Ovary (tissue), 7 donors: ENCODE measurements at regions not wholly inside any gene's neighbourhood (a gene's known extent, or its start where the extent isn't known, plus 50 kb on each side); places are given as distances from the start of the nearest gene placed in this dataset.

Experiments used
- DNase-seq, 5 donors: peaks; one replicate each; pipeline ENCODE4 v3.0.0-alpha.2; 2019 to 2020
- H3K27ac ChIP-seq, 2 donors: fragments of 200-600 bp; one replicate each; pipeline versions ENCODE4 v1.5.1 to v1.8.0; 2019 to 2022
- H3K27me3 ChIP-seq: fragments of 200-600 bp; one replicate; pipeline ENCODE4 v1.8.0; 2022
- H3K36me3 ChIP-seq: fragments of 200-600 bp; sonication (generic); one replicate; pipeline ENCODE4 v1.5.1; 2019
- H3K4me1 ChIP-seq: one replicate; pipeline ENCODE4 v1.8.1; 2013; ENCODE audit warnings: mild to moderate bottlenecking, moderate library complexity; ENCODE audit not compliant: insufficient read depth
- H3K4me3 ChIP-seq: fragments of 200-600 bp; sonication (generic); one replicate; pipeline ENCODE4 v1.5.1; 2017
- H3K9me3 ChIP-seq, 2 donors: fragments of 200-600 bp in 1 of 2; sonication (generic) in 1 of 2; one replicate each; pipeline versions ENCODE4 v1.5.1 to v1.8.1; 2013 to 2019; ENCODE audit warnings: mild to moderate bottlenecking in 1 of 2, moderate library complexity in 1 of 2
- CTCF ChIP-seq, 3 donors: fragments of 450-650 bp in 2 of 3; fragments of 200-600 bp in 1 of 3; IDR thresholded peaks; one replicate each; pipeline versions ENCODE4 v1.5.1 to v1.8.0; 2016 to 2022; ENCODE audit warnings: antibody characterized with exemption in 3 of 3, mild to moderate bottlenecking in 1 of 3
- EP300 ChIP-seq: sonication (generic); formaldehyde crosslinking; IDR thresholded peaks from one replicate; pipeline ENCODE4 v1.6.1; 2017; ENCODE audit warnings: antibody characterized with exemption
- POLR2A ChIP-seq: fragments of 450-650 bp; IDR thresholded peaks from one replicate; pipeline ENCODE4 v1.6.1; 2017; ENCODE audit warnings: antibody characterized with exemption, mild to moderate bottlenecking, moderate library complexity
- WGBS, 3 donors: extraction: QIAGEN DNeasy Blood & Tissue Kit in 1 of 3; methylation state at CpG; one replicate each; pipeline versions ENCODE4 v1.1.5 to v1.1.7; 2013 to 2017; 5-methylcytosine and 5-hydroxymethylcytosine counted together
- intact Hi-C, 4 donors: fragments of 100-400 bp; cut with DNase I; formaldehyde crosslinking; loops; one replicate each; pipeline versions ENCODE4 v1.11.0 to v1.15.1; 2022 to 2023
- donor health status: DM: no; HTN: no; CAD: no; lungs with moderate emphysema.
- donor health status: DM: no; HTN: no; CAD: no.
- donor health status: Bipolar disorder and iron deficiency.
- donor health status: DM: no; HTN: no; CAD: no.
- donor health status: DM: yes; HTN: yes; CAD: no.

- Histone ChIP-seq H3K9me3 (no peaks in the 10 kb centered on the region), H3K4me1 (no peaks in the 10 kb centered on the region), H3K36me3 (no peaks in the 10 kb centered on the region), H3K4me3 (no peak overlapping the region), H3K27ac (no peak overlapping the region), H3K27me3 (no peaks in the 10 kb centered on the region)
- 78 to 86% (median 82%) methylated on average over 6 of the region's 6 CpGs for WGBS, 3 donors
- intact Hi-C loops: no loop called here
- no peak for DNase-seq
- no peak for TF ChIP-seq EP300
- no peak for TF ChIP-seq POLR2A
- TF ChIP-seq CTCF (IDR thresholded peaks at IDR 0.05): no peak
These were observed 53.0 kb upstream of the RAB18 start for GRCh38 chr10:27451054-27451453.

- TF ChIP-seq EP300: no peak
- no peak for TF ChIP-seq POLR2A
- TF ChIP-seq CTCF (IDR thresholded peaks at IDR 0.05): no peak
- no peaks in the 10 kb centered on the region for H3K36me3 ChIP-seq
- H3K9me3 ChIP-seq: no peaks in the 10 kb centered on the region
- no peaks in the 10 kb centered on the region for H3K27me3 ChIP-seq
- H3K4me1 ChIP-seq: no peaks in the 10 kb centered on the region
- DNase-seq: no peak
- H3K4me3 ChIP-seq: no peak overlapping the region
- intact Hi-C loops: no loop called here
- no peak overlapping the region for H3K27ac ChIP-seq
These were observed 53.9 kb upstream of the RAB18 start for GRCh38 chr10:27450225-27450624.

DNA sequence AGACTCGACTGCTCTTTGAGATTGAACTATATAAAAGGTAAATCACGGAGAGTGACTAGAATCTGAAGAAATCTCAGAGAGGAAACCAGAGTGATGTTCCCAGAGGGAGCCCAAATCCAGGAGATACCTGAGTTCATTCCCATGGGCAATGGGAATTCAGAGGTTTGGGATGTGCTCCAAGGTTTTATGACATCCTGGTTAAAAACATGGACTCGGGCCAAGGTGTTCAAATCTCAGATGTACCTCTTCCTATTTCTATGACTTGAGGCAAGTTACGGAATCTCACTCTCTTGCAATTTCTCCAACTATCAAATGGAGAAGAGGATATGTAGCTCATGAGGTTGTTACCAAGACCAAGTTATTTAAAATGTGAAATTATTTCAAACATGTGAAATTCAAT is 54.5 kb upstream of the RAB18 start:
- no peaks in the 10 kb centered on the region for H3K9me3 ChIP-seq
- H3K27ac ChIP-seq: no peak overlapping the region
- H3K27me3 ChIP-seq: no peaks in the 10 kb centered on the region
- H3K4me1 ChIP-seq: no peaks in the 10 kb centered on the region
- TF ChIP-seq POLR2A: no peak
- no peak for TF ChIP-seq EP300
- TF ChIP-seq CTCF (IDR thresholded peaks at IDR 0.05): no peak
- H3K4me3 ChIP-seq: no peak overlapping the region
- DNase-seq: no peak
- intact Hi-C loops: no loop called here
- WGBS, 3 donors: 75 to 86% (median 85%) methylated on average over 4 of the region's 4 CpGs
- H3K36me3 ChIP-seq: no peaks in the 10 kb centered on the region

- no peak overlapping the region for H3K4me3 ChIP-seq
- intact Hi-C loops: no loop called here
- no peak for TF ChIP-seq CTCF (IDR thresholded peaks at IDR 0.05)
- TF ChIP-seq EP300: no peak
- TF ChIP-seq POLR2A: no peak
- H3K9me3 ChIP-seq: no peaks in the 10 kb centered on the region
- no peak for DNase-seq
- 92 to 95% (median 93%) methylated on average over 2 of the region's 2 CpGs for WGBS, 3 donors
- H3K4me1 ChIP-seq: no peaks in the 10 kb centered on the region
- H3K27ac ChIP-seq: no peak overlapping the region
- H3K27me3 ChIP-seq: no peaks in the 10 kb centered on the region
- H3K36me3 ChIP-seq: no peaks in the 10 kb centered on the region
These were observed 55.2 kb upstream of the RAB18 start for GRCh38 chr10:27448921-27449320.

GRCh38 chr10:27447540-27447939 is 56.6 kb upstream of the RAB18 start:
- no peak for TF ChIP-seq CTCF (IDR thresholded peaks at IDR 0.05)
- TF ChIP-seq POLR2A: no peak
- TF ChIP-seq EP300: no peak

More at GRCh38 chr10:27447540-27447939, 56.6 kb upstream of the RAB18 start:
- Histone ChIP-seq H3K9me3 (no peaks in the 10 kb centered on the region), H3K4me1 (no peaks in the 10 kb centered on the region), H3K4me3 (no peak overlapping the region), H3K27ac (no peak overlapping the region), H3K27me3 (no peaks in the 10 kb centered on the region), H3K36me3 (no peaks in the 10 kb centered on the region)
- 95 to 97% (median 96%) methylated on average over 3 of the region's 3 CpGs for WGBS, 3 donors
- intact Hi-C loops: no loop called here
- no peak for DNase-seq
